CD14-positive monocyte (primary cell): ENCODE measurements at regions not wholly inside any gene's neighbourhood (a gene's known extent, or its start where the extent isn't known, plus 50 kb on each side); places are given as distances from the start of the nearest gene placed in this dataset.

ENCODE experiments used
- DNase-seq, 3 donors: peaks; one replicate each; pipeline ENCODE4 v3.0.0-alpha.2; 2011 to 2022
- H2AFZ ChIP-seq: 2 replicates; pipeline ENCODE4 v1.6.0; 2012; ENCODE audit warnings: mild to moderate bottlenecking, low read depth, low read length, inconsistent platforms; ENCODE audit not compliant: insufficient read depth, poor library complexity, severe bottlenecking
- H3K27ac ChIP-seq, 2 donors: 1 replicate in 1 of 2; 2 replicates in 1 of 2; pipeline ENCODE4 v1.5.1; 2012 to 2013; ENCODE audit warnings: low read length in 2 of 2, control low read depth in 1 of 2, inconsistent platforms in 1 of 2, low read depth in 1 of 2, mild to moderate bottlenecking in 1 of 2
- H3K27me3 ChIP-seq, 2 donors: one replicate each; pipeline versions ENCODE4 v1.6.0 to v1.6.1; 2011 to 2013; ENCODE audit warnings: low read length in 2 of 2; ENCODE audit not compliant: control insufficient read depth in 2 of 2, insufficient read depth in 2 of 2
- H3K36me3 ChIP-seq, 2 donors: replicated peaks in 1 of 2; 1 replicate in 1 of 2; 2 replicates in 1 of 2; pipeline versions ENCODE4 v1.5.1 to v1.6.1; 2012 to 2013; ENCODE audit warnings: low read length in 2 of 2, control low read depth in 1 of 2, inconsistent platforms in 1 of 2, mild to moderate bottlenecking in 1 of 2; ENCODE audit not compliant: insufficient read depth in 2 of 2, control insufficient read depth in 1 of 2
- H3K4me1 ChIP-seq, 2 donors: 1 replicate in 1 of 2; 2 replicates in 1 of 2; pipeline versions ENCODE4 v1.5.1 to v1.6.1; 2012 to 2013; ENCODE audit warnings: low read length in 2 of 2, control low read depth in 1 of 2, inconsistent platforms in 1 of 2, mild to moderate bottlenecking in 1 of 2, moderate library complexity in 1 of 2; ENCODE audit not compliant: insufficient read depth in 2 of 2, control insufficient read depth in 1 of 2
- H3K4me2 ChIP-seq: replicated peaks from 2 replicates; pipeline ENCODE3; 2012; ENCODE audit warnings: low read length, moderate library complexity, mild to moderate bottlenecking; ENCODE audit not compliant: poor library complexity, severe bottlenecking; ENCODE audit errors: extremely low read depth
- H3K4me3 ChIP-seq, 3 experiments: fragments of 200-600 bp in 1 of 3; sonication (generic) in 1 of 3; replicated peaks in 1 of 3; 1 replicate in 2 of 3; 2 replicates in 1 of 3; pipeline ENCODE4 v1.5.1; 2011 to 2013; ENCODE audit warnings: low read length in 3 of 3, mild to moderate bottlenecking in 3 of 3, control low read depth in 2 of 3, low read depth in 2 of 3, inconsistent platforms in 1 of 3, moderate library complexity in 1 of 3
- H3K79me2 ChIP-seq: 2 replicates; pipeline ENCODE4 v1.6.0; 2012; ENCODE audit warnings: mild to moderate bottlenecking, control low read depth, inconsistent platforms, low read length, moderate library complexity; ENCODE audit not compliant: insufficient read depth
- H3K9ac ChIP-seq: 2 replicates; pipeline ENCODE4 v1.6.0; 2017; ENCODE audit warnings: low read length, mild to moderate bottlenecking; ENCODE audit not compliant: insufficient read depth, poor library complexity, severe bottlenecking
- H3K9me3 ChIP-seq, 2 donors: replicated peaks in 1 of 2; 1 replicate in 1 of 2; 2 replicates in 1 of 2; pipeline versions ENCODE4 v1.5.1 to v1.6.1; 2012 to 2013; ENCODE audit warnings: low read length in 2 of 2, control low read depth in 1 of 2; ENCODE audit not compliant: control insufficient read depth in 1 of 2, insufficient read depth in 1 of 2
- H4K20me1 ChIP-seq: 2 replicates; pipeline ENCODE4 v1.6.0; 2012; ENCODE audit warnings: mild to moderate bottlenecking, low read length, control low read depth, moderate library complexity; ENCODE audit not compliant: insufficient read depth
- H3K27ac Mint-ChIP-seq, 7 donors: one replicate each; pipeline ENCODE4 v1.8.0; 2020; ENCODE audit warnings: mild to moderate bottlenecking in 7 of 7, mixed read lengths in 7 of 7, moderate library complexity in 6 of 7, inconsistent platforms in 2 of 7
- H3K27me3 Mint-ChIP-seq, 3 donors: one replicate each; pipeline ENCODE4 v1.8.0; 2021 to 2022; ENCODE audit warnings: low read depth in 3 of 3, mild to moderate bottlenecking in 3 of 3, mixed read lengths in 3 of 3, moderate library complexity in 3 of 3, inconsistent platforms in 1 of 3
- H3K36me3 Mint-ChIP-seq, 2 donors: one replicate each; pipeline ENCODE4 v1.8.0; 2020; ENCODE audit warnings: mixed read lengths in 2 of 2, inconsistent platforms in 1 of 2, mild to moderate bottlenecking in 1 of 2
- H3K4me1 Mint-ChIP-seq: one replicate; pipeline ENCODE4 v1.8.0; 2020; ENCODE audit warnings: mild to moderate bottlenecking, mixed read lengths
- H3K4me3 Mint-ChIP-seq, 2 donors: one replicate each; pipeline ENCODE4 v1.8.0; 2020; ENCODE audit warnings: mild to moderate bottlenecking in 2 of 2, mixed read lengths in 2 of 2, moderate library complexity in 1 of 2
- H3K9me3 Mint-ChIP-seq, 7 donors: one replicate each; pipeline ENCODE4 v1.8.0; 2020 to 2022; ENCODE audit warnings: mixed read lengths in 7 of 7, mild to moderate bottlenecking in 6 of 7, moderate library complexity in 6 of 7, inconsistent platforms in 2 of 7
- WGBS: methylation state at CpG from one replicate; pipeline ENCODE4 v1.1.5; 2013; ENCODE audit warnings: missing lambda C conversion rate; ENCODE audit not compliant: insufficient coverage; 5-methylcytosine and 5-hydroxymethylcytosine counted together
- intact Hi-C, 2 donors: fragments of 100-400 bp; cut with micrococcal nuclease; formaldehyde crosslinking; loops; one replicate each; pipeline versions ENCODE4 v1.15.0 to v1.15.1; 2023
- TF ChIP-seq, protein P1 (sequence below): fragments of 200-600 bp; IDR thresholded peaks from one replicate; pipeline ENCODE4 v1.8.0; 2022; ENCODE audit warnings: antibody characterized with exemption, mild to moderate bottlenecking

DNA sequence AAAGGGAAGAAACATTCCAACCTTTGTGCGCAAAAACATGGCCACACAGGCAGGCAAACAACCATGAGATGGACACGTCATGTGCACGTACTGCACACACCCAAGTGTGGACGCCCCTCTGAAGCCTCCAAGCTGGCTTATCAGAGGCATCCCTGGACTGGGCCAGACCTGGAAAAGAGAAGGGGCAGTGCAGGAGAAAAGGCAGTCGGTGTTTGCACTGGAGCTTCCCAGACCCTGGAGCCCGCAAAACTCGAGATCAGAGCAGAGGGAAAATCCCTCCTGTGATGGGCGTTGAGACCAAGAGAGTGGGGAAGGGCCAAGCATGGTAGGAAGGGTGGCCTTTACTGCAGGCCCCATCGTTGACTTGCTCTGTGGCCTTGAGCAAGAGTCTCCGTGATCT lies 269.5 kb downstream of the CYRIA start:
- Histone ChIP-seq H3K27ac (no peak overlapping the region), H4K20me1 (no peaks in the 10 kb centered on the region), H3K79me2 (no peaks in the 10 kb centered on the region), H2AFZ (no peak overlapping the region), H3K9ac (no peak overlapping the region), H3K4me3 (no peak overlapping the region), H3K9me3 (no peaks in the 10 kb centered on the region), H3K27me3 (no peaks in the 10 kb centered on the region), H3K36me3 (no peaks in the 10 kb centered on the region), H3K4me1 (no peaks in the 10 kb centered on the region), H3K4me2 (no peak overlapping the region)
- Mint-ChIP-seq H3K27me3 (peaks cover 0 to 9% (median 0%) of the 10 kb centered on the region in 3 donors), H3K4me1 (no peaks in the 10 kb centered on the region), H3K4me3 (no peak overlapping the region), H3K9me3 (no peaks in the 10 kb centered on the region), H3K27ac (no peak overlapping the region), H3K36me3 (no peaks in the 10 kb centered on the region)
- WGBS, result 80% methylated on average over 9 of the region's 10 CpGs
- DNase-seq, result no peak
- TF ChIP-seq, protein P1, sequence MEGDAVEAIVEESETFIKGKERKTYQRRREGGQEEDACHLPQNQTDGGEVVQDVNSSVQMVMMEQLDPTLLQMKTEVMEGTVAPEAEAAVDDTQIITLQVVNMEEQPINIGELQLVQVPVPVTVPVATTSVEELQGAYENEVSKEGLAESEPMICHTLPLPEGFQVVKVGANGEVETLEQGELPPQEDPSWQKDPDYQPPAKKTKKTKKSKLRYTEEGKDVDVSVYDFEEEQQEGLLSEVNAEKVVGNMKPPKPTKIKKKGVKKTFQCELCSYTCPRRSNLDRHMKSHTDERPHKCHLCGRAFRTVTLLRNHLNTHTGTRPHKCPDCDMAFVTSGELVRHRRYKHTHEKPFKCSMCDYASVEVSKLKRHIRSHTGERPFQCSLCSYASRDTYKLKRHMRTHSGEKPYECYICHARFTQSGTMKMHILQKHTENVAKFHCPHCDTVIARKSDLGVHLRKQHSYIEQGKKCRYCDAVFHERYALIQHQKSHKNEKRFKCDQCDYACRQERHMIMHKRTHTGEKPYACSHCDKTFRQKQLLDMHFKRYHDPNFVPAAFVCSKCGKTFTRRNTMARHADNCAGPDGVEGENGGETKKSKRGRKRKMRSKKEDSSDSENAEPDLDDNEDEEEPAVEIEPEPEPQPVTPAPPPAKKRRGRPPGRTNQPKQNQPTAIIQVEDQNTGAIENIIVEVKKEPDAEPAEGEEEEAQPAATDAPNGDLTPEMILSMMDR, result no peak
- intact Hi-C loops, result no loop called here

DNA sequence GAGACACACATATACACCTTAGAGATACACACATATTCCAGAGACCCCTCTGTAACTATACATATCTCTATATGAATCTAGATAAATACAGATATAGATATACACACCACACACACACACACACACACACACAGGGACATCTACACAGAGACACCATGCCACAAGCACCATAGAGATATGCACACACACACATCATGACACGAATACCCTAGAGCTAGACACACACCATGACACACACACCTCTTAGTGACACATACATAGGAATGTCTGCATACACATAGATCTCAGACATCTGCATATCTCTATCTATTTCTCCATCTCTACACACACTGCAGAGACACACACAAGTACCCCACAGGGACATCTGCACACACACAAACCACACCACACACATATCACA lies 270.0 kb downstream of the CYRIA start:
- Histone ChIP-seq H4K20me1 (no peaks in the 10 kb centered on the region), H3K9me3 (no peaks in the 10 kb centered on the region), H2AFZ (no peak overlapping the region), H3K4me3 (no peak overlapping the region), H3K27me3 (no peaks in the 10 kb centered on the region), H3K36me3 (no peaks in the 10 kb centered on the region), H3K79me2 (no peaks in the 10 kb centered on the region), H3K27ac (no peak overlapping the region), H3K4me1 (no peaks in the 10 kb centered on the region), H3K9ac (no peak overlapping the region), H3K4me2 (no peak overlapping the region)
- no peaks in the 10 kb centered on the region for H3K36me3 Mint-ChIP-seq
- H3K4me3 Mint-ChIP-seq, result no peak overlapping the region
- peaks cover 0 to 9% (median 0%) of the 10 kb centered on the region in 3 donors for H3K27me3 Mint-ChIP-seq
- no peaks in the 10 kb centered on the region for H3K4me1 Mint-ChIP-seq
- TF ChIP-seq, protein P1, result no peak
- no peak overlapping the region for H3K27ac Mint-ChIP-seq
- DNase-seq, result no peak
- WGBS, result 92% methylated on average over 1 of the region's 1 CpG
- no peaks in the 10 kb centered on the region for H3K9me3 Mint-ChIP-seq
- intact Hi-C loops, result no loop called here
